ENCODE measurements at regions not wholly inside any gene's neighbourhood (a gene's known extent, or its start where the extent isn't known, plus 50 kb on each side); places are given as distances from the start of the nearest gene placed in this dataset.

DNA sequence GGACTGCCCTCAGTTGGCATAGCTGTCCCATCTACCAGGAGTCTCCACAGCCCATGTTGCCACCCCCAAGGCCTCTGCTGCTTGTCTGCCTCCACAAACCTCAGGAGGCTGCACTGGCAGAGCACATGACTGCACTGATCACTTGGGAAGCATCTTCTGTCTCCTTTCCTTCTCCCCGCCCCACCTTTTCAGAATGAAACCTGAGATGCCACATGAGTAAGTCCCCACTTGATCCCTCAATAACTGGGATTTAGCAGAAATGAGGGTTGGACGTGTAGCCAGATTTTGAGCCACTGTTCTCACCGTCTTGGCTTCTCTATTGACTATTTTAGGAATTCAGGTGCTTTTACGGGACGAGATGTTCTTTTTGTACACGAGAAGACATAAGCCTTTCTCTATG, 328.4 kb downstream of the CDC5L start:
- Histone ChIP-seq H3K27ac (no peak overlapping the region), H3K9me3 (no peaks in the 10 kb centered on the region), H3K4me1 (no peaks in the 10 kb centered on the region), H3K36me3 (no peaks in the 10 kb centered on the region), H3K27me3 (replicated peaks in 1 of 7) (peaks cover 0 to 8% (median 0%) of the 10 kb centered on the region in 7 donors), H3K4me3 (no peak overlapping the region)
- DNase-seq, result no peak
- TF ChIP-seq, protein P1, sequence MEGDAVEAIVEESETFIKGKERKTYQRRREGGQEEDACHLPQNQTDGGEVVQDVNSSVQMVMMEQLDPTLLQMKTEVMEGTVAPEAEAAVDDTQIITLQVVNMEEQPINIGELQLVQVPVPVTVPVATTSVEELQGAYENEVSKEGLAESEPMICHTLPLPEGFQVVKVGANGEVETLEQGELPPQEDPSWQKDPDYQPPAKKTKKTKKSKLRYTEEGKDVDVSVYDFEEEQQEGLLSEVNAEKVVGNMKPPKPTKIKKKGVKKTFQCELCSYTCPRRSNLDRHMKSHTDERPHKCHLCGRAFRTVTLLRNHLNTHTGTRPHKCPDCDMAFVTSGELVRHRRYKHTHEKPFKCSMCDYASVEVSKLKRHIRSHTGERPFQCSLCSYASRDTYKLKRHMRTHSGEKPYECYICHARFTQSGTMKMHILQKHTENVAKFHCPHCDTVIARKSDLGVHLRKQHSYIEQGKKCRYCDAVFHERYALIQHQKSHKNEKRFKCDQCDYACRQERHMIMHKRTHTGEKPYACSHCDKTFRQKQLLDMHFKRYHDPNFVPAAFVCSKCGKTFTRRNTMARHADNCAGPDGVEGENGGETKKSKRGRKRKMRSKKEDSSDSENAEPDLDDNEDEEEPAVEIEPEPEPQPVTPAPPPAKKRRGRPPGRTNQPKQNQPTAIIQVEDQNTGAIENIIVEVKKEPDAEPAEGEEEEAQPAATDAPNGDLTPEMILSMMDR (IDR thresholded peaks at IDR 0.05 in 8 of 11, conservative IDR thresholded peaks at IDR 0.05 in 3 of 11), result no peak
- TF ChIP-seq POLR2AphosphoS5 (IDR thresholded peaks at IDR 0.05) (no peak), POLR2A (IDR thresholded peaks at IDR 0.05) (no peak)
- WGBS, 5 donors, result 82 to 94% (median 87%) methylated on average over 6 of the region's 6 CpGs
- intact Hi-C loops (cut with DNase I; ENCODE audit: low total_unique reads), result no loop called here

DNA sequence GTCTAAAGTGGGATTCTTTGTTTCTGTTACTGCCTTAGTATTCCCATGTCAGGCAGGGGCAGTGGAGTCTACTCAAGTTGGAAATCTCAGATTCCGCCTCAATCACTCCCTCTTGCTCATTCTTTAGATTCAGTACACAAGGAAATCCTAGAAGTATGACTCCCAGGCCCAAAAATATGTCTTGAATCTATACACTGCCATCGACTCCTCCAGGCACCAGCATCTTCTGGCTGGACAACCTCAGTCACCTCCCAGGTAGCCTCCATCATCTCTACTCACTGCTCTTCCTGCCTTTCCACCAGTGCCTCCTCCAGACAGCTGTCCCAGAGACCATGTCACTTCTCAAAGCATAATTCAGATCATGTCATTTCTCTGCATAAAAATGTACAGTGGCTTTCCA, 329.9 kb downstream of the CDC5L start:
- Histone ChIP-seq H3K27ac (no peak overlapping the region), H3K9me3 (no peaks in the 10 kb centered on the region), H3K4me3 (no peak overlapping the region), H3K4me1 (no peaks in the 10 kb centered on the region), H3K36me3 (no peaks in the 10 kb centered on the region), H3K27me3 (replicated peaks in 1 of 7) (peaks cover 0 to 8% (median 0%) of the 10 kb centered on the region in 7 donors)
- DNase-seq, result no peak
- no peak for TF ChIP-seq POLR2AphosphoS5 (IDR thresholded peaks at IDR 0.05)
- TF ChIP-seq POLR2A (IDR thresholded peaks at IDR 0.05), result no peak
- TF ChIP-seq, protein P1 (IDR thresholded peaks at IDR 0.05 in 8 of 11, conservative IDR thresholded peaks at IDR 0.05 in 3 of 11), result no peak
- WGBS, 5 donors, result 84 to 96% (median 92%) methylated on average over 2 of the region's 2 CpGs
- intact Hi-C loops (cut with DNase I; ENCODE audit: low total_unique reads), result no loop called here

DNA sequence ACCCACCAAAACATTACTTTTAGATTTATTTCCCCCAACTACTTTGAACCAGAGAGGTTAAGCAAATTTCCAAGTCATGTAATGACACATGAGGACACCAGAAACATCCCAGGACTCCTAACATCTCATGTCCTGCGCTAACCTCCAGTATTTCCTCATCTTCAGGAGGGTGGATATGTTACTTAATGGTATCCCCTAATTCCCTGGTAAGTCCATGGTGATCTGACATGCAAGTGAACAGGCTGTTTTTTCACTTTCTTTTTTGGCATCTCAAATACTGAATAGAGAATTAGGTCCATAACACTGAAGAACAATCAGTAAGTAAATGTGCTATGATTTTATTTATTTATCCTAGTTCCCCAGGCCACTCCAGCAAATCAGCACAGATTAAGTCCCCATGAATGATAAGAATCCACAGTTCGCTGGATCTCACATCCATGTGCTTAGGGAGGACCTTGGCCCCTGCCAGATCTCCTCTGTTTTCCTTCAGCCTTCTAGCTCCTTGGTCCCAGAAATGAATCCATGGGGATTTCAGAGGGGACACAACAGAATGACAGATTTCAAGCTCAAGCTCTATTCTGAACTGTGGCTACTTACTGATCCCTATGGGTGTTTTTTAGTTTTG, 334.6 kb downstream of the CDC5L start:
- peaks cover 0 to 6% (median 0%) of the 10 kb centered on the region in 6 donors for H3K4me1 ChIP-seq
- no peaks in the 10 kb centered on the region for H3K36me3 ChIP-seq
- no peak overlapping the region for H3K27ac ChIP-seq
- no peak for TF ChIP-seq POLR2AphosphoS5 (IDR thresholded peaks at IDR 0.05)
- TF ChIP-seq, protein P1 (IDR thresholded peaks at IDR 0.05 in 8 of 11, conservative IDR thresholded peaks at IDR 0.05 in 3 of 11), result no peak
- no peak overlapping the region for H3K4me3 ChIP-seq
- H3K27me3 ChIP-seq (replicated peaks in 1 of 7), result no peaks in the 10 kb centered on the region
- 74 to 90% (median 80%) methylated on average over 2 of the region's 2 CpGs for WGBS, 5 donors
- intact Hi-C loops (cut with DNase I; ENCODE audit: low total_unique reads), result no loop called here
- H3K9me3 ChIP-seq, result no peaks in the 10 kb centered on the region
- DNase-seq, result no peak

DNA sequence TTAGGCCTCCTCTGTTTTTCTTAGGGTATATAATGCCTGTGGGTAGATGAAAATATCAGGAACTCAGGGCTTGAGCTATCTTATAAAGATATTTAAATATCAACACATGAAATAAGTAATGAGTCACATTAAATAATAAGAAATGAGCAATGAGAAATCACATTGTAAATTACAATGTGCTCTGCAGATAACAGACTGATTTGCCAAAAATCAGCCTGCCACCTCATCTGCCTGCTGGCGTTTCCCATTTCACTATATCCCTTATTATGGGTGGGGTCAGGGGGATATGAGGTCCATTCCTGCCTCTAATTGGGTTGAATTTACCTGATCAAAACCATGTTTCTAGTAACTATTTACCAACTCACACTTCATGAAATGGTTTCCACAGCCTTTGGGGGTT, 335.2 kb downstream of the CDC5L start:
- no peaks in the 10 kb centered on the region for H3K36me3 ChIP-seq
- no peaks in the 10 kb centered on the region for H3K9me3 ChIP-seq
- no peak for TF ChIP-seq POLR2AphosphoS5 (IDR thresholded peaks at IDR 0.05)
- TF ChIP-seq, protein P1 (IDR thresholded peaks at IDR 0.05 in 8 of 11, conservative IDR thresholded peaks at IDR 0.05 in 3 of 11), result no peak
- TF ChIP-seq POLR2A (IDR thresholded peaks at IDR 0.05), result no peak
- DNase-seq, result no peak
- H3K4me1 ChIP-seq, result peaks cover 0 to 6% (median 0%) of the 10 kb centered on the region in 6 donors
- intact Hi-C loops (cut with DNase I; ENCODE audit: low total_unique reads), result no loop called here
- no peak overlapping the region for H3K4me3 ChIP-seq
- no peaks in the 10 kb centered on the region for H3K27me3 ChIP-seq (replicated peaks in 1 of 7)
- 84 to 100% (median 92%) methylated on average over 1 of the region's 1 CpG for WGBS, 5 donors
- no peak overlapping the region for H3K27ac ChIP-seq
